ENCODE measurements at regions not wholly inside any gene's neighbourhood (a gene's known extent, or its start where the extent isn't known, plus 50 kb on each side); places are given as distances from the start of the nearest gene placed in this dataset.
"Not testable (repeated sequence)": the region's sequence is repeated elsewhere in the genome, so short reads cannot be mapped to it uniquely, and the experiment has no call there.

DNA sequence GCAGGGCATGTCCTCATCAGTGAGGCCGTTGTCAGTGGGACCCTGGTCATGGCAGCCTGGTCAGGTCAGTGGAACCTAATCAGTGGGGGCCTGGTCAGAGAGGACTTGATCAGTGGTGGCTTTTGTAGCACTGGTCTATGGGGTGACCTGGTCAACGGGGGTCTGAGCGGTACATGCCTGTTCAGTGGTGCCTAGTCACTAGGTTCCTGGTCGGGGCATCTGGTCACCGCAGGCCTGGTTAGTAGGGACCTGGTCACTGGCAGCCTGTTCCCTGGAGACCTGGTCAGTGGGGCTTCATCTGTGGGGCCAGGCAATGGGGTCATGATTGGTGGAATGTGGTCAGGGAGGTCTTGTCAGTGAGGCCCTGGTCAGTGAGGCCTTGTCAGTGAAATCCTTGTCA, 823.1 kb downstream of the FOXD4L5 start:
- TF ChIP-seq, protein P1, sequence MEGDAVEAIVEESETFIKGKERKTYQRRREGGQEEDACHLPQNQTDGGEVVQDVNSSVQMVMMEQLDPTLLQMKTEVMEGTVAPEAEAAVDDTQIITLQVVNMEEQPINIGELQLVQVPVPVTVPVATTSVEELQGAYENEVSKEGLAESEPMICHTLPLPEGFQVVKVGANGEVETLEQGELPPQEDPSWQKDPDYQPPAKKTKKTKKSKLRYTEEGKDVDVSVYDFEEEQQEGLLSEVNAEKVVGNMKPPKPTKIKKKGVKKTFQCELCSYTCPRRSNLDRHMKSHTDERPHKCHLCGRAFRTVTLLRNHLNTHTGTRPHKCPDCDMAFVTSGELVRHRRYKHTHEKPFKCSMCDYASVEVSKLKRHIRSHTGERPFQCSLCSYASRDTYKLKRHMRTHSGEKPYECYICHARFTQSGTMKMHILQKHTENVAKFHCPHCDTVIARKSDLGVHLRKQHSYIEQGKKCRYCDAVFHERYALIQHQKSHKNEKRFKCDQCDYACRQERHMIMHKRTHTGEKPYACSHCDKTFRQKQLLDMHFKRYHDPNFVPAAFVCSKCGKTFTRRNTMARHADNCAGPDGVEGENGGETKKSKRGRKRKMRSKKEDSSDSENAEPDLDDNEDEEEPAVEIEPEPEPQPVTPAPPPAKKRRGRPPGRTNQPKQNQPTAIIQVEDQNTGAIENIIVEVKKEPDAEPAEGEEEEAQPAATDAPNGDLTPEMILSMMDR (IDR thresholded peaks at IDR 0.05): not testable (repeated sequence)
- TF ChIP-seq POLR2A (IDR thresholded peaks at IDR 0.05): not testable (repeated sequence)
